ENCODE measurements at regions not wholly inside any gene's neighbourhood (a gene's known extent, or its start where the extent isn't known, plus 50 kb on each side); places are given as distances from the start of the nearest gene placed in this dataset.

DNA sequence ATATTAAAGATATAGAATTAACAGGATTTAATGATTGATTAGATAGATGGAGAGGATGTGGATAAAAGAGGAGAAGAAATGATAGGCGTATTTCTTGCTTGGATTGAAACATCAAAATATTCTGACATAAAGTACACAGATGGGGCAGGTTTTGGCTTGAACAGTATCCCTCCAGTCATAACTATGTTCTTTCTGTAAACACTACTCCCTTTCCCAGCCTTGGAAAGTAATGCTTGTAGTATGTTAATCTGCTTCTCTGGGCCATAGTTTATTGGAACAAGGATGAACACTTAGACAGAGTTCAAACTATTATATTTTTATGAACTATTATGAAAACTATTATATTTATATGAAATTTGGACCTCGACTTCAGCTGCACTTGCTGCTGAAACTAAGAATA is 419.2 kb downstream of the AASDHPPT start (continued):
- TF ChIP-seq JUND (IDR thresholded peaks at IDR 0.05) = no peak
- TF ChIP-seq SP1 (IDR thresholded peaks at IDR 0.05; ENCODE audit: low read depth) = no peak
- TF ChIP-seq, protein P1, sequence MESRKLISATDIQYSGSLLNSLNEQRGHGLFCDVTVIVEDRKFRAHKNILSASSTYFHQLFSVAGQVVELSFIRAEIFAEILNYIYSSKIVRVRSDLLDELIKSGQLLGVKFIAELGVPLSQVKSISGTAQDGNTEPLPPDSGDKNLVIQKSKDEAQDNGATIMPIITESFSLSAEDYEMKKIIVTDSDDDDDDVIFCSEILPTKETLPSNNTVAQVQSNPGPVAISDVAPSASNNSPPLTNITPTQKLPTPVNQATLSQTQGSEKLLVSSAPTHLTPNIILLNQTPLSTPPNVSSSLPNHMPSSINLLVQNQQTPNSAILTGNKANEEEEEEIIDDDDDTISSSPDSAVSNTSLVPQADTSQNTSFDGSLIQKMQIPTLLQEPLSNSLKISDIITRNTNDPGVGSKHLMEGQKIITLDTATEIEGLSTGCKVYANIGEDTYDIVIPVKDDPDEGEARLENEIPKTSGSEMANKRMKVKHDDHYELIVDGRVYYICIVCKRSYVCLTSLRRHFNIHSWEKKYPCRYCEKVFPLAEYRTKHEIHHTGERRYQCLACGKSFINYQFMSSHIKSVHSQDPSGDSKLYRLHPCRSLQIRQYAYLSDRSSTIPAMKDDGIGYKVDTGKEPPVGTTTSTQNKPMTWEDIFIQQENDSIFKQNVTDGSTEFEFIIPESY (IDR thresholded peaks at IDR 0.05; ENCODE audit: extremely low read depth, insufficient replicate concordance, low read length) = no peak
- TF ChIP-seq SIN3A (IDR thresholded peaks at IDR 0.05; ENCODE audit: low read depth) = no peak
- no peak for TF ChIP-seq FOSL1 (IDR thresholded peaks at IDR 0.05; ENCODE audit: low read depth)
- TF ChIP-seq CBX3 (IDR thresholded peaks at IDR 0.05; ENCODE audit: low read depth) = no peak
- no peak for TF ChIP-seq TCF7L2 (IDR thresholded peaks at IDR 0.05; ENCODE audit: borderline replicate concordance, extremely low read depth, insufficient read depth, insufficient read length)
- TF ChIP-seq POLR2AphosphoS5 (IDR thresholded peaks at IDR 0.05; ENCODE audit: low read depth, low read length) = no peak
- no peak for TF ChIP-seq EZH2 (IDR thresholded peaks at IDR 0.05)

DNA sequence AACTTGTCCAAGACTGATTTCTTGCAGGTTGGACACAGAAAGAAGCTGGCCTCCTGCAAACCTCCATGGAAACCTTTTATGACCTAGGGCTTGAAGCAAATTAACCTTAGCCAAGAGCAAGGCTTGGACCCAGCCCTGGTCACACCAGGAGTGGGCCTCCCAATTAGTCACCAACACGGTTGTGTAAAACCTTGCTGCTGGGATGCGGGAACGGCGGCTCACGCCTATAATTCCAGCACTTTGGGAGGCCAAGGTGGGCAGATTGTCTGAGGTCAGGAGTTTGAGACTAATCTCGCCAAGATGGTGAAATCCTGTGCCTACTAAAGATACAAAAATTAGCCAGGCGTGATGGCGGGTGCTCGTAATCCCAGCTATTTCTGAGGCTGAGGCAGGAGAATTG is 419.9 kb downstream of the AASDHPPT start:
- DNase-seq (ENCODE audit: low read depth, low spot score) (no peak), ATAC-seq (no peak)
- H2AFZ ChIP-seq (ENCODE audit: low read depth, low read length, poor library complexity, severe bottlenecking) = no peak overlapping the region
- H3K79me2 ChIP-seq (ENCODE audit: insufficient read depth, low read length) = no peaks in the 10 kb centered on the region
- H3K9ac ChIP-seq (ENCODE audit: low read length) = no peak overlapping the region
- no peaks in the 10 kb centered on the region for H3K27me3 ChIP-seq (ENCODE audit: insufficient read depth, low read length)
- CTCF ChIA-PET = no interaction called here
- H3K4me2 ChIP-seq (ENCODE audit: low read length) = no peak overlapping the region
- RAD21 ChIA-PET (ENCODE audit: low non-redundant PET in 1 of 2, low total read pairs in 2 of 2, uncharacterized antibody in 2 of 2, unreplicated experiment in 2 of 2) = no interaction called here
- H3K27ac ChIP-seq (ENCODE audit: low read depth, low read length) = no peak overlapping the region
- no peaks in the 10 kb centered on the region for H3K36me3 ChIP-seq (ENCODE audit: control insufficient read depth in 1 of 2, insufficient read depth in 2 of 2, low read length in 2 of 2)
- no TSS peak for BruUV-seq (replicated peaks)
- no peak overlapping the region for H3K4me3 ChIP-seq (replicated peaks in 1 of 2; ENCODE audit: low read depth in 1 of 2, low read length in 2 of 2)
- H4K20me1 ChIP-seq (ENCODE audit: insufficient read depth) = no peaks in the 10 kb centered on the region
- no peaks in the 10 kb centered on the region for H3K9me2 ChIP-seq (ENCODE audit: insufficient read depth)
- intact Hi-C loops (cut with micrococcal nuclease) = no loop called here
- H3K9me3 ChIP-seq (ENCODE audit: control insufficient read depth in 1 of 2, insufficient read depth in 1 of 2, low read depth in 1 of 2, low read length in 2 of 2) = no peaks in the 10 kb centered on the region
- POLR2A ChIA-PET = no interaction called here
- H3K4me1 ChIP-seq (ENCODE audit: control insufficient read depth in 1 of 2, insufficient read depth in 2 of 2, low read length in 2 of 2) = no peaks in the 10 kb centered on the region
- TF ChIP-seq CEBPB (IDR thresholded peaks at IDR 0.05; ENCODE audit: low read depth) = no peak
- TF ChIP-seq ZFX (IDR thresholded peaks at IDR 0.05) = no peak
- TF ChIP-seq, protein P2, sequence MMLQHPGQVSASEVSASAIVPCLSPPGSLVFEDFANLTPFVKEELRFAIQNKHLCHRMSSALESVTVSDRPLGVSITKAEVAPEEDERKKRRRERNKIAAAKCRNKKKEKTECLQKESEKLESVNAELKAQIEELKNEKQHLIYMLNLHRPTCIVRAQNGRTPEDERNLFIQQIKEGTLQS (IDR thresholded peaks at IDR 0.05) = no peak
- TF ChIP-seq POLR2A (IDR thresholded peaks at IDR 0.05; ENCODE audit: borderline replicate concordance, extremely low read depth, insufficient read depth, insufficient read length) = no peak
- no peak for TF ChIP-seq EZH2 (IDR thresholded peaks at IDR 0.05)
- TF ChIP-seq YY1 (IDR thresholded peaks at IDR 0.05; ENCODE audit: extremely low read depth, insufficient replicate concordance, low read depth, low read length) = no peak
- TF ChIP-seq ELF1 (IDR thresholded peaks at IDR 0.05; ENCODE audit: borderline replicate concordance, low read depth) = no peak
- TF ChIP-seq, protein P3, sequence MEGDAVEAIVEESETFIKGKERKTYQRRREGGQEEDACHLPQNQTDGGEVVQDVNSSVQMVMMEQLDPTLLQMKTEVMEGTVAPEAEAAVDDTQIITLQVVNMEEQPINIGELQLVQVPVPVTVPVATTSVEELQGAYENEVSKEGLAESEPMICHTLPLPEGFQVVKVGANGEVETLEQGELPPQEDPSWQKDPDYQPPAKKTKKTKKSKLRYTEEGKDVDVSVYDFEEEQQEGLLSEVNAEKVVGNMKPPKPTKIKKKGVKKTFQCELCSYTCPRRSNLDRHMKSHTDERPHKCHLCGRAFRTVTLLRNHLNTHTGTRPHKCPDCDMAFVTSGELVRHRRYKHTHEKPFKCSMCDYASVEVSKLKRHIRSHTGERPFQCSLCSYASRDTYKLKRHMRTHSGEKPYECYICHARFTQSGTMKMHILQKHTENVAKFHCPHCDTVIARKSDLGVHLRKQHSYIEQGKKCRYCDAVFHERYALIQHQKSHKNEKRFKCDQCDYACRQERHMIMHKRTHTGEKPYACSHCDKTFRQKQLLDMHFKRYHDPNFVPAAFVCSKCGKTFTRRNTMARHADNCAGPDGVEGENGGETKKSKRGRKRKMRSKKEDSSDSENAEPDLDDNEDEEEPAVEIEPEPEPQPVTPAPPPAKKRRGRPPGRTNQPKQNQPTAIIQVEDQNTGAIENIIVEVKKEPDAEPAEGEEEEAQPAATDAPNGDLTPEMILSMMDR (IDR thresholded peaks at IDR 0.05 in 2 of 3, conservative IDR thresholded peaks at IDR 0.05 in 1 of 3; ENCODE audit: borderline replicate concordance in 1 of 3, insufficient read depth in 1 of 3, low read depth in 2 of 3, low read length in 2 of 3) = no peak
- TF ChIP-seq EGR1 (IDR thresholded peaks at IDR 0.05; ENCODE audit: low read depth) = no peak
- no peak for TF ChIP-seq SP1 (IDR thresholded peaks at IDR 0.05; ENCODE audit: low read depth)
- no peak for TF ChIP-seq FOSL1 (IDR thresholded peaks at IDR 0.05; ENCODE audit: low read depth)
- TF ChIP-seq, protein P4, sequence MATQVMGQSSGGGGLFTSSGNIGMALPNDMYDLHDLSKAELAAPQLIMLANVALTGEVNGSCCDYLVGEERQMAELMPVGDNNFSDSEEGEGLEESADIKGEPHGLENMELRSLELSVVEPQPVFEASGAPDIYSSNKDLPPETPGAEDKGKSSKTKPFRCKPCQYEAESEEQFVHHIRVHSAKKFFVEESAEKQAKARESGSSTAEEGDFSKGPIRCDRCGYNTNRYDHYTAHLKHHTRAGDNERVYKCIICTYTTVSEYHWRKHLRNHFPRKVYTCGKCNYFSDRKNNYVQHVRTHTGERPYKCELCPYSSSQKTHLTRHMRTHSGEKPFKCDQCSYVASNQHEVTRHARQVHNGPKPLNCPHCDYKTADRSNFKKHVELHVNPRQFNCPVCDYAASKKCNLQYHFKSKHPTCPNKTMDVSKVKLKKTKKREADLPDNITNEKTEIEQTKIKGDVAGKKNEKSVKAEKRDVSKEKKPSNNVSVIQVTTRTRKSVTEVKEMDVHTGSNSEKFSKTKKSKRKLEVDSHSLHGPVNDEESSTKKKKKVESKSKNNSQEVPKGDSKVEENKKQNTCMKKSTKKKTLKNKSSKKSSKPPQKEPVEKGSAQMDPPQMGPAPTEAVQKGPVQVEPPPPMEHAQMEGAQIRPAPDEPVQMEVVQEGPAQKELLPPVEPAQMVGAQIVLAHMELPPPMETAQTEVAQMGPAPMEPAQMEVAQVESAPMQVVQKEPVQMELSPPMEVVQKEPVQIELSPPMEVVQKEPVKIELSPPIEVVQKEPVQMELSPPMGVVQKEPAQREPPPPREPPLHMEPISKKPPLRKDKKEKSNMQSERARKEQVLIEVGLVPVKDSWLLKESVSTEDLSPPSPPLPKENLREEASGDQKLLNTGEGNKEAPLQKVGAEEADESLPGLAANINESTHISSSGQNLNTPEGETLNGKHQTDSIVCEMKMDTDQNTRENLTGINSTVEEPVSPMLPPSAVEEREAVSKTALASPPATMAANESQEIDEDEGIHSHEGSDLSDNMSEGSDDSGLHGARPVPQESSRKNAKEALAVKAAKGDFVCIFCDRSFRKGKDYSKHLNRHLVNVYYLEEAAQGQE (IDR thresholded peaks at IDR 0.05; ENCODE audit: low read depth) = no peak
- TF ChIP-seq SIN3A (IDR thresholded peaks at IDR 0.05; ENCODE audit: low read depth) = no peak
- no peak for TF ChIP-seq TCF7L2 (IDR thresholded peaks at IDR 0.05; ENCODE audit: borderline replicate concordance, extremely low read depth, insufficient read depth, insufficient read length)
- TF ChIP-seq, protein P5, sequence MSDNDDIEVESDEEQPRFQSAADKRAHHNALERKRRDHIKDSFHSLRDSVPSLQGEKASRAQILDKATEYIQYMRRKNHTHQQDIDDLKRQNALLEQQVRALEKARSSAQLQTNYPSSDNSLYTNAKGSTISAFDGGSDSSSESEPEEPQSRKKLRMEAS (IDR thresholded peaks at IDR 0.05) = no peak
- TF ChIP-seq POLR2AphosphoS5 (IDR thresholded peaks at IDR 0.05; ENCODE audit: low read depth, low read length) = no peak
